GM10266 (cell line): ENCODE measurements at regions not wholly inside any gene's neighbourhood (a gene's known extent, or its start where the extent isn't known, plus 50 kb on each side); places are given as distances from the start of the nearest gene placed in this dataset.

ENCODE experiments used
- DNase-seq: peaks from one replicate; pipeline ENCODE4 v3.0.0; 2012; ENCODE audit errors: extremely low spot score
- CTCF ChIP-seq: IDR thresholded peaks from 2 replicates; pipeline ENCODE4 v1.5.1; 2012; ENCODE audit warnings: mild to moderate bottlenecking, low read depth; ENCODE audit not compliant: control insufficient read depth, insufficient read depth; ENCODE audit errors: missing control alignments

GRCh38 chr12:92302041-92302829 is 156.6 kb upstream of the BTG1 start:
- TF ChIP-seq CTCF, result no peak
- no peak for DNase-seq

- DNase-seq, result no peak
- TF ChIP-seq CTCF, result no peak
Measured at GRCh38 chr12:92301356-92301755, 155.7 kb upstream of the BTG1 start.

GRCh38 chr12:92300777-92301176 is 155.1 kb upstream of the BTG1 start:
- TF ChIP-seq CTCF, result no peak
- no peak for DNase-seq

GRCh38 chr12:92299744-92300143 is 154.1 kb upstream of the BTG1 start:
- no peak for TF ChIP-seq CTCF

GRCh38 chr12:92299344-92299743 is 153.7 kb upstream of the BTG1 start:
- no peak for DNase-seq
- no peak for TF ChIP-seq CTCF

More at GRCh38 chr12:92299744-92300143, 154.1 kb upstream of the BTG1 start:
- no peak for DNase-seq

- no peak for TF ChIP-seq CTCF
- DNase-seq, result peak; percentile 42
Measured at GRCh38 chr12:92297932-92298696, 152.5 kb upstream of the BTG1 start.

- no peak for DNase-seq
- TF ChIP-seq CTCF, result no peak
Measured at GRCh38 chr12:92297405-92297804, 151.8 kb upstream of the BTG1 start.
